H9 (cell line): ENCODE measurements at regions not wholly inside any gene's neighbourhood (a gene's known extent, or its start where the extent isn't known, plus 50 kb on each side); places are given as distances from the start of the nearest gene placed in this dataset.

Experiments
- DNase-seq: peaks from one replicate; pipeline ENCODE4 v3.0.0-alpha.2; 2017
- H2AFZ ChIP-seq: one replicate; pipeline ENCODE4 v1.6.1; 2013; ENCODE audit warnings: mild to moderate bottlenecking, low read length, control low read depth, moderate library complexity
- H2AK5ac ChIP-seq: 2 replicates; pipeline ENCODE4 v1.6.1; 2013; ENCODE audit warnings: low read length, control low read depth, mixed read lengths; ENCODE audit not compliant: insufficient read length
- H2BK120ac ChIP-seq: one replicate; pipeline ENCODE4 v1.6.1; 2013; ENCODE audit warnings: low read depth, mild to moderate bottlenecking, low read length, control low read depth, inconsistent platforms; ENCODE audit not compliant: poor library complexity, severe bottlenecking
- H2BK12ac ChIP-seq: 2 replicates; pipeline ENCODE4 v1.6.1; 2013; ENCODE audit warnings: low read length, control low read depth, mixed read lengths, low read depth; ENCODE audit not compliant: insufficient read length
- H2BK15ac ChIP-seq: 2 replicates; pipeline ENCODE4 v1.6.1; 2013; ENCODE audit warnings: low read depth, low read length, control low read depth
- H2BK20ac ChIP-seq: one replicate; pipeline ENCODE4 v1.6.1; 2013; ENCODE audit warnings: low read depth, mild to moderate bottlenecking, low read length, control low read depth, inconsistent platforms; ENCODE audit not compliant: poor library complexity, severe bottlenecking
- H2BK5ac ChIP-seq: 2 replicates; pipeline ENCODE4 v1.6.1; 2013; ENCODE audit warnings: low read length, control low read depth, mixed read lengths; ENCODE audit not compliant: insufficient read length
- H3K14ac ChIP-seq: 2 replicates; pipeline ENCODE4 v1.6.1; 2013; ENCODE audit warnings: low read length, control low read depth; ENCODE audit not compliant: insufficient read depth
- H3K18ac ChIP-seq: 2 replicates; pipeline ENCODE4 v1.6.1; 2013; ENCODE audit warnings: low read depth, mild to moderate bottlenecking, mixed read lengths, low read length, control low read depth; ENCODE audit not compliant: insufficient read length
- H3K23ac ChIP-seq: 2 replicates; pipeline ENCODE4 v1.6.1; 2013; ENCODE audit warnings: low read length, control low read depth, mixed read lengths, low read depth; ENCODE audit not compliant: insufficient read length
- H3K23me2 ChIP-seq: 2 replicates; pipeline ENCODE4 v1.6.1; 2013; ENCODE audit warnings: low read depth, mild to moderate bottlenecking, mixed read lengths, low read length, control low read depth; ENCODE audit not compliant: insufficient read length, poor library complexity, severe bottlenecking
- H3K27ac ChIP-seq: 2 replicates; pipeline ENCODE4 v1.5.1; 2013; ENCODE audit warnings: low read length, control low read depth, mixed read lengths, low read depth; ENCODE audit not compliant: insufficient read length
- H3K27me3 ChIP-seq: 2 replicates; pipeline ENCODE4 v1.6.1; 2013; ENCODE audit warnings: low read length, control low read depth, inconsistent platforms; ENCODE audit not compliant: insufficient read depth
- H3K4ac ChIP-seq: 2 replicates; pipeline ENCODE4 v1.6.1; 2013; ENCODE audit warnings: low read depth, mild to moderate bottlenecking, control low read depth, inconsistent platforms, low read length, moderate library complexity
- H3K4me1 ChIP-seq: 2 replicates; pipeline ENCODE4 v1.6.1; 2013; ENCODE audit warnings: low read length, control low read depth, inconsistent platforms; ENCODE audit not compliant: insufficient read depth
- H3K4me2 ChIP-seq: 2 replicates; pipeline ENCODE4 v1.6.1; 2013; ENCODE audit warnings: low read length, control low read depth, mixed read lengths; ENCODE audit not compliant: insufficient read length, insufficient read depth
- H3K56ac ChIP-seq: 2 replicates; pipeline ENCODE4 v1.6.1; 2013; ENCODE audit warnings: low read depth, mild to moderate bottlenecking, mixed read lengths, low read length, control low read depth; ENCODE audit not compliant: insufficient read length
- H3K79me1 ChIP-seq: 2 replicates; pipeline ENCODE4 v1.6.1; 2013; ENCODE audit warnings: low read depth, mild to moderate bottlenecking, moderate library complexity, low read length, control low read depth, inconsistent platforms; ENCODE audit not compliant: insufficient read depth, poor library complexity, severe bottlenecking
- H3K79me2 ChIP-seq: 2 replicates; pipeline ENCODE4 v1.6.1; 2013; ENCODE audit warnings: low read length, control low read depth, inconsistent platforms; ENCODE audit not compliant: insufficient read depth
- H3K9ac ChIP-seq: 2 replicates; pipeline ENCODE4 v1.6.1; 2013; ENCODE audit warnings: low read length, control low read depth, mixed read lengths; ENCODE audit not compliant: insufficient read length; ENCODE audit errors: extremely low read depth
- H3K9me3 ChIP-seq: one replicate; pipeline ENCODE4 v1.6.1; 2013; ENCODE audit warnings: low read depth, low read length, inconsistent platforms; ENCODE audit not compliant: control insufficient read depth
- H3T11ph ChIP-seq: one replicate; pipeline ENCODE4 v1.6.1; 2013; ENCODE audit warnings: mild to moderate bottlenecking, low read length, control low read depth, inconsistent platforms
- H4K20me1 ChIP-seq: one replicate; pipeline ENCODE4 v1.6.1; 2013; ENCODE audit not compliant: control insufficient read depth, insufficient read length, insufficient read depth
- H4K5ac ChIP-seq: 2 replicates; pipeline ENCODE4 v1.6.1; 2013; ENCODE audit warnings: low read depth, mild to moderate bottlenecking, mixed read lengths, low read length, control low read depth; ENCODE audit not compliant: insufficient read length
- H4K8ac ChIP-seq: replicated peaks from 2 replicates; pipeline ENCODE4 v1.6.1; 2013; ENCODE audit warnings: low read length, control low read depth, mixed read lengths, low read depth; ENCODE audit not compliant: insufficient read length
- H4K91ac ChIP-seq: 2 replicates; pipeline ENCODE4 v1.6.1; 2013; ENCODE audit warnings: low read depth, mild to moderate bottlenecking, moderate library complexity, mixed read lengths, low read length, control low read depth; ENCODE audit not compliant: insufficient read length
- H3K27ac Mint-ChIP-seq, 3 experiments: 2 replicates in 2 of 3; 3 replicates in 1 of 3; pipeline ENCODE4 v1.8.0; 2020 to 2021; ENCODE audit warnings: mixed read lengths in 3 of 3, mild to moderate bottlenecking in 1 of 3, moderate library complexity in 1 of 3
- H3K27me3 Mint-ChIP-seq: 2 replicates; pipeline ENCODE4 v1.8.0; 2021; ENCODE audit warnings: low read depth, mild to moderate bottlenecking, moderate library complexity, mixed read lengths
- H3K36me3 Mint-ChIP-seq, 3 experiments: 2 replicates in 2 of 3; 3 replicates in 1 of 3; pipeline ENCODE4 v1.8.0; 2020 to 2021; ENCODE audit warnings: low read depth in 3 of 3, mixed read lengths in 3 of 3; ENCODE audit not compliant: insufficient read depth in 1 of 3
- H3K4me1 Mint-ChIP-seq, 2 experiments: 2 replicates each; pipeline ENCODE4 v1.8.0; 2020; ENCODE audit warnings: mixed read lengths in 2 of 2
- H3K4me3 Mint-ChIP-seq, 2 experiments: 2 replicates in 1 of 2; 3 replicates in 1 of 2; pipeline ENCODE4 v1.8.0; 2020 to 2021; ENCODE audit warnings: mild to moderate bottlenecking in 2 of 2, mixed read lengths in 2 of 2, moderate library complexity in 1 of 2
- H3K9me3 Mint-ChIP-seq, 2 experiments: 2 replicates in 1 of 2; 3 replicates in 1 of 2; pipeline ENCODE4 v1.8.0; 2020; ENCODE audit warnings: mild to moderate bottlenecking in 2 of 2, mixed read lengths in 2 of 2, moderate library complexity in 1 of 2
- CTCF ChIP-seq: fragments of 200-600 bp; sonication (generic); conservative IDR thresholded peaks from 3 replicates; pipeline ENCODE4 v1.8.0; 2021; ENCODE audit warnings: antibody characterized with exemption, mild to moderate bottlenecking

GRCh38 chr4:149102765-149103164 is 660.6 kb upstream of the NR3C2 start:
- Histone ChIP-seq H2BK15ac (no peak overlapping the region), H2AFZ (no peak overlapping the region), H3K79me1 (no peaks in the 10 kb centered on the region), H3K27ac (no peak overlapping the region), H3T11ph (no peak overlapping the region), H2AK5ac (no peak overlapping the region), H3K4me1 (no peaks in the 10 kb centered on the region), H4K20me1 (no peaks in the 10 kb centered on the region), H3K23me2 (no peaks in the 10 kb centered on the region), H4K91ac (no peak overlapping the region), H3K18ac (no peak overlapping the region), H3K23ac (no peak overlapping the region), H3K14ac (no peak overlapping the region), H3K4ac (no peak overlapping the region), H2BK5ac (no peak overlapping the region), H3K4me2 (no peak overlapping the region), H2BK120ac (no peak overlapping the region), H2BK20ac (no peak overlapping the region), H3K9ac (no peak overlapping the region), H3K56ac (no peak overlapping the region), H3K79me2 (no peaks in the 10 kb centered on the region), H3K27me3 (no peaks in the 10 kb centered on the region), H4K8ac (no peak overlapping the region), H2BK12ac (no peak overlapping the region), H3K9me3 (no peaks in the 10 kb centered on the region), H4K5ac (no peak overlapping the region)
- DNase-seq, result no peak
- H3K4me1 Mint-ChIP-seq, result no peaks in the 10 kb centered on the region
- H3K9me3 Mint-ChIP-seq, result peaks cover 11% of the 10 kb centered on the region in 2 experiments
- peaks cover 0 to 7% (median 4%) of the 10 kb centered on the region in 3 experiments; a peak in 4 of 7 replicates for H3K36me3 Mint-ChIP-seq
- no peak for TF ChIP-seq CTCF
- no peak overlapping the region for H3K4me3 Mint-ChIP-seq
- no peaks in the 10 kb centered on the region for H3K27me3 Mint-ChIP-seq
- no peak overlapping the region for H3K27ac Mint-ChIP-seq
